Upper lobe of left lung (tissue), 6 donors: ENCODE measurements at regions not wholly inside any gene's neighbourhood (a gene's known extent, or its start where the extent isn't known, plus 50 kb on each side); places are given as distances from the start of the nearest gene placed in this dataset.
A peak's percentile ranks its signal among the peaks of the same experiment; 100 is the strongest.

Experiments
- ATAC-seq, 2 donors: fragments of 200-7000 bp; cut with Tn5 transposase; one replicate each; pipeline ENCODE4 v1.9.1; 2022; ENCODE audit warnings: mild to moderate bottlenecking in 2 of 2, moderate library complexity in 2 of 2; ENCODE audit not compliant: low FRiP score in 2 of 2
- DNase-seq, 2 donors: peaks; one replicate each; pipeline ENCODE4 v3.0.0-alpha.2; 2019 to 2020
- H3K27ac ChIP-seq, 4 donors: fragments of 200-600 bp; sonication (generic); one replicate each; pipeline ENCODE4 v1.5.1; 2016 to 2019
- H3K27me3 ChIP-seq, 4 donors: fragments of 200-600 bp; sonication (generic); one replicate each; pipeline ENCODE4 v1.5.1; 2017 to 2019
- H3K36me3 ChIP-seq, 4 donors: fragments of 200-600 bp; sonication (generic); one replicate each; pipeline ENCODE4 v1.5.1; 2016 to 2019
- H3K4me1 ChIP-seq, 4 donors: fragments of 200-600 bp; sonication (generic); one replicate each; pipeline ENCODE4 v1.5.1; 2018 to 2019
- H3K4me3 ChIP-seq, 4 donors: fragments of 200-600 bp; sonication (generic); one replicate each; pipeline ENCODE4 v1.5.1; 2017 to 2019; ENCODE audit warnings: mild to moderate bottlenecking in 2 of 4, moderate library complexity in 1 of 4
- H3K9me3 ChIP-seq, 4 donors: fragments of 200-600 bp; sonication (generic); one replicate each; pipeline ENCODE4 v1.5.1; 2018 to 2019
- CTCF ChIP-seq, 6 experiments: fragments of 450-650 bp in 4 of 6; fragments of 200-600 bp in 2 of 6; sonication (generic) in 2 of 6; IDR thresholded peaks; one replicate each; pipeline ENCODE4 v1.5.1; 2016 to 2019; ENCODE audit warnings: antibody characterized with exemption in 6 of 6
- EP300 ChIP-seq, 4 donors: sonication (generic); formaldehyde crosslinking; IDR thresholded peaks; one replicate each; pipeline ENCODE4 v1.5.1; 2017; ENCODE audit warnings: antibody characterized with exemption in 4 of 4, control low read depth in 2 of 4
- POLR2A ChIP-seq, 4 donors: fragments of 450-650 bp; IDR thresholded peaks; one replicate each; pipeline ENCODE4 v1.5.1; 2016 to 2017; ENCODE audit warnings: antibody characterized with exemption in 4 of 4, mild to moderate bottlenecking in 2 of 4
- POLR2AphosphoS5 ChIP-seq, 2 donors: sonication (generic); formaldehyde crosslinking; IDR thresholded peaks; one replicate each; pipeline ENCODE4 v1.5.1; 2017; ENCODE audit warnings: antibody characterized with exemption in 2 of 2
- WGBS, 2 donors: methylation state at CpG; one replicate each; pipeline ENCODE4 v1.1.5; 2017 to 2018; 5-methylcytosine and 5-hydroxymethylcytosine counted together
- donor health status: DM: no; HTN: no; CAD: no; lungs with moderate emphysema.
- donor health status: DM: no; HTN: yes; CAD: no; lungs with severe emphysema.

- no peaks in the 10 kb centered on the region for H3K36me3 ChIP-seq
- no peak for TF ChIP-seq POLR2AphosphoS5 (IDR thresholded peaks at IDR 0.05)
- TF ChIP-seq POLR2A (IDR thresholded peaks at IDR 0.05), result no peak
- TF ChIP-seq CTCF (IDR thresholded peaks at IDR 0.05), result no peak
- TF ChIP-seq EP300 (IDR thresholded peaks at IDR 0.05), result no peak
- H3K4me1 ChIP-seq, result peaks cover 3 to 8% (median 6%) of the 10 kb centered on the region in 4 donors
- 55 to 68% methylated on average over 11 of the region's 11 CpGs for WGBS, 2 donors
- ATAC-seq (no peak), DNase-seq (no peak)
- no peaks in the 10 kb centered on the region for H3K9me3 ChIP-seq
- no peak overlapping the region for H3K4me3 ChIP-seq
- H3K27me3 ChIP-seq, result no peaks in the 10 kb centered on the region
- H3K27ac ChIP-seq, result no peak overlapping the region
These were observed 140.2 kb downstream of the SOX1 start for GRCh38 chr13:112207129-112207528.

GRCh38 chr13:112208656-112209055 is 141.7 kb downstream of the SOX1 start:
- Histone ChIP-seq H3K27me3 (no peaks in the 10 kb centered on the region), H3K4me1 (peaks cover 3 to 8% (median 6%) of the 10 kb centered on the region in 4 donors), H3K27ac (no peak overlapping the region), H3K9me3 (no peaks in the 10 kb centered on the region), H3K4me3 (no peak overlapping the region), H3K36me3 (no peaks in the 10 kb centered on the region)
- no peak for TF ChIP-seq CTCF (IDR thresholded peaks at IDR 0.05)
- TF ChIP-seq POLR2A (IDR thresholded peaks at IDR 0.05), result no peak
- no peak for TF ChIP-seq POLR2AphosphoS5 (IDR thresholded peaks at IDR 0.05)
- no peak for TF ChIP-seq EP300 (IDR thresholded peaks at IDR 0.05)
- WGBS, 2 donors, result 81 to 92% methylated on average over 8 of the region's 8 CpGs
- ATAC-seq, result no peak
- peak in 1 of 2 donors; percentile 58 for DNase-seq

GRCh38 chr13:112209266-112209665 is 142.3 kb downstream of the SOX1 start:
- H3K27me3 ChIP-seq, result no peaks in the 10 kb centered on the region
- TF ChIP-seq POLR2AphosphoS5 (IDR thresholded peaks at IDR 0.05), result no peak
- TF ChIP-seq EP300 (IDR thresholded peaks at IDR 0.05), result no peak
- no peak for TF ChIP-seq POLR2A (IDR thresholded peaks at IDR 0.05)
- no peak for TF ChIP-seq CTCF (IDR thresholded peaks at IDR 0.05)
- no peak overlapping the region for H3K4me3 ChIP-seq
- no peaks in the 10 kb centered on the region for H3K36me3 ChIP-seq
- 80 to 86% methylated on average over 9 to 12 of the region's 12 CpGs for WGBS, 2 donors
- ATAC-seq (no peak), DNase-seq (peak in 1 of 2 donors; percentile 45)
- H3K9me3 ChIP-seq, result no peaks in the 10 kb centered on the region
- no peak overlapping the region for H3K27ac ChIP-seq
- H3K4me1 ChIP-seq, result peaks cover 3 to 8% (median 6%) of the 10 kb centered on the region in 4 donors

- Histone ChIP-seq H3K27me3 (no peaks in the 10 kb centered on the region), H3K4me3 (no peak overlapping the region), H3K36me3 (no peaks in the 10 kb centered on the region), H3K4me1 (peaks cover 3 to 6% (median 5%) of the 10 kb centered on the region in 4 donors), H3K27ac (no peak overlapping the region), H3K9me3 (no peaks in the 10 kb centered on the region)
- TF ChIP-seq POLR2AphosphoS5 (IDR thresholded peaks at IDR 0.05), result no peak
- no peak for TF ChIP-seq CTCF (IDR thresholded peaks at IDR 0.05)
- TF ChIP-seq POLR2A (IDR thresholded peaks at IDR 0.05), result no peak
- TF ChIP-seq EP300 (IDR thresholded peaks at IDR 0.05), result no peak
- 87% methylated on average over 3 to 4 of the region's 9 CpGs for WGBS, 2 donors
- ATAC-seq, result no peak
- peak in 1 of 2 donors; percentile 45 for DNase-seq
These were observed 142.8 kb downstream of the SOX1 start for GRCh38 chr13:112209711-112210110.

GRCh38 chr13:112210371-112210770 is 143.4 kb downstream of the SOX1 start:
- TF ChIP-seq POLR2A (IDR thresholded peaks at IDR 0.05), result no peak
- no peak for TF ChIP-seq CTCF (IDR thresholded peaks at IDR 0.05)
- TF ChIP-seq EP300 (IDR thresholded peaks at IDR 0.05), result no peak
- no peak overlapping the region for H3K4me3 ChIP-seq
- no peaks in the 10 kb centered on the region for H3K27me3 ChIP-seq
- no peak for ATAC-seq
- 53 to 70% methylated on average over 8 to 11 of the region's 11 CpGs for whole genome bisulfite sequencing, 2 donors
- H3K27ac ChIP-seq, result no peak overlapping the region
- DNase-seq, result peak in 1 of 2 donors; percentile 39
- no peaks in the 10 kb centered on the region for H3K36me3 ChIP-seq
- no peaks in the 10 kb centered on the region for H3K9me3 ChIP-seq
- peaks cover 0 to 3% (median under 1%) of the 10 kb centered on the region in 4 donors for H3K4me1 ChIP-seq
